Calu3 (cell line): ENCODE measurements at regions not wholly inside any gene's neighbourhood (a gene's known extent, or its start where the extent isn't known, plus 50 kb on each side); places are given as distances from the start of the nearest gene placed in this dataset.

ENCODE experiments used
- BruUV-seq: library from RNA; stranded (reverse); fragments of 400-500 nt; replicated peaks from 2 replicates; lab custom pipeline; 2021; lab: Mats Ljungman, UMichigan
- CTCF ChIA-PET: fragments of 300-600 bp; sonication (Branson Sonifier 250); formaldehyde crosslinking; loops from one replicate; lab custom pipeline; 2022; ENCODE audit warnings: antibody characterized with exemption; lab: Charles Lee
- DNase-seq: peaks from one replicate; pipeline ENCODE4 v3.0.0; 2022
- H3K27ac Mint-ChIP-seq: one replicate; pipeline ENCODE4 v1.8.0; 2022; ENCODE audit warnings: mixed read lengths; ENCODE audit not compliant: unreplicated experiment
- H3K27me3 Mint-ChIP-seq: one replicate; pipeline ENCODE4 v1.8.0; 2022; ENCODE audit warnings: mixed read lengths; ENCODE audit not compliant: unreplicated experiment
- H3K36me3 Mint-ChIP-seq: one replicate; pipeline ENCODE4 v1.8.0; 2022; ENCODE audit warnings: mild to moderate bottlenecking, moderate library complexity, mixed read lengths; ENCODE audit not compliant: insufficient read depth, unreplicated experiment
- H3K4me1 Mint-ChIP-seq: one replicate; pipeline ENCODE4 v1.8.0; 2022; ENCODE audit warnings: mild to moderate bottlenecking, low read depth, mixed read lengths; ENCODE audit not compliant: unreplicated experiment
- H3K4me3 Mint-ChIP-seq: one replicate; pipeline ENCODE4 v1.8.0; 2022; ENCODE audit warnings: mild to moderate bottlenecking, low read depth, moderate library complexity, mixed read lengths; ENCODE audit not compliant: unreplicated experiment
- H3K9me3 Mint-ChIP-seq: one replicate; pipeline ENCODE4 v1.8.0; 2022; ENCODE audit warnings: low read depth, mixed read lengths; ENCODE audit not compliant: unreplicated experiment
- CTCF ChIP-seq: fragments of 200-600 bp; IDR thresholded peaks from one replicate; pipeline ENCODE4 v1.8.0; 2022; ENCODE audit warnings: antibody characterized with exemption; ENCODE audit not compliant: unreplicated experiment
- intact Hi-C: fragments of 100-400 bp; cut with micrococcal nuclease; formaldehyde crosslinking; loops from one replicate; pipeline ENCODE4 v1.10.0; 2022; ENCODE audit not compliant: unreplicated experiment

GRCh38 chr2:64227603-64228125, 83.4 kb upstream of the PELI1 start:
- no TSS peak for BruUV-seq
- peaks cover 10% of the 10 kb centered on the region for H3K4me1 Mint-ChIP-seq
- CTCF ChIA-PET = interaction anchor here (0.9 to 1.2 kb wide), 3 partner anchors 10 to 109 kb away, joined by 3 to 4 read pairs (median 3); no protein-coding TSS in a partner anchor
- intact Hi-C loops = no loop called here
- H3K27me3 Mint-ChIP-seq = peaks cover 23% of the 10 kb centered on the region
- peak overlapping the region; percentile 49 for H3K27ac Mint-ChIP-seq
- TF ChIP-seq CTCF = no peak
- DNase-seq = no peak
- peak overlapping the region; percentile 83 for H3K4me3 Mint-ChIP-seq
- peaks cover 11% of the 10 kb centered on the region for H3K36me3 Mint-ChIP-seq
- H3K9me3 Mint-ChIP-seq = no peaks in the 10 kb centered on the region

GRCh38 chr2:64228126-64228678, 84.0 kb upstream of the PELI1 start:
- BruUV-seq = no TSS peak
- peaks cover 11% of the 10 kb centered on the region for H3K36me3 Mint-ChIP-seq
- CTCF ChIA-PET = interaction anchor here (0.9 to 1.2 kb wide), 3 partner anchors 10 to 109 kb away, joined by 3 to 4 read pairs (median 3); no protein-coding TSS in a partner anchor
- H3K9me3 Mint-ChIP-seq = no peaks in the 10 kb centered on the region
- H3K4me3 Mint-ChIP-seq = peak overlapping the region; percentile 83
- intact Hi-C loops = no loop called here
- peak; percentile 63 for DNase-seq
- H3K27ac Mint-ChIP-seq = peak overlapping the region; percentile 49
- no peak for TF ChIP-seq CTCF
- peaks cover 10% of the 10 kb centered on the region for H3K4me1 Mint-ChIP-seq
- H3K27me3 Mint-ChIP-seq = peaks cover 23% of the 10 kb centered on the region

- intact Hi-C loops = no loop called here
- no peak for DNase-seq
- Mint-ChIP-seq H3K27ac (no peak overlapping the region), H3K27me3 (peaks cover 23% of the 10 kb centered on the region), H3K9me3 (no peaks in the 10 kb centered on the region), H3K36me3 (peaks cover 11% of the 10 kb centered on the region), H3K4me1 (peaks cover 10% of the 10 kb centered on the region), H3K4me3 (peak overlapping the region; percentile 83)
- no TSS peak for BruUV-seq
- CTCF ChIA-PET = no interaction called here
- no peak for TF ChIP-seq CTCF
Measured at GRCh38 chr2:64228918-64229317, 84.7 kb upstream of the PELI1 start.

GRCh38 chr2:64230540-64230939, 86.3 kb upstream of the PELI1 start:
- CTCF ChIA-PET = no interaction called here
- no peak for DNase-seq
- peaks cover 7% of the 10 kb centered on the region for H3K36me3 Mint-ChIP-seq
- H3K9me3 Mint-ChIP-seq = no peaks in the 10 kb centered on the region
- no peak for TF ChIP-seq CTCF
- no TSS peak for BruUV-seq
- no peak overlapping the region for H3K27ac Mint-ChIP-seq
- peaks cover 23% of the 10 kb centered on the region for H3K27me3 Mint-ChIP-seq
- no peak overlapping the region for H3K4me3 Mint-ChIP-seq
- intact Hi-C loops = no loop called here
- peaks cover 10% of the 10 kb centered on the region for H3K4me1 Mint-ChIP-seq
